ENCODE measurements at regions not wholly inside any gene's neighbourhood (a gene's known extent, or its start where the extent isn't known, plus 50 kb on each side); places are given as distances from the start of the nearest gene placed in this dataset.

DNA sequence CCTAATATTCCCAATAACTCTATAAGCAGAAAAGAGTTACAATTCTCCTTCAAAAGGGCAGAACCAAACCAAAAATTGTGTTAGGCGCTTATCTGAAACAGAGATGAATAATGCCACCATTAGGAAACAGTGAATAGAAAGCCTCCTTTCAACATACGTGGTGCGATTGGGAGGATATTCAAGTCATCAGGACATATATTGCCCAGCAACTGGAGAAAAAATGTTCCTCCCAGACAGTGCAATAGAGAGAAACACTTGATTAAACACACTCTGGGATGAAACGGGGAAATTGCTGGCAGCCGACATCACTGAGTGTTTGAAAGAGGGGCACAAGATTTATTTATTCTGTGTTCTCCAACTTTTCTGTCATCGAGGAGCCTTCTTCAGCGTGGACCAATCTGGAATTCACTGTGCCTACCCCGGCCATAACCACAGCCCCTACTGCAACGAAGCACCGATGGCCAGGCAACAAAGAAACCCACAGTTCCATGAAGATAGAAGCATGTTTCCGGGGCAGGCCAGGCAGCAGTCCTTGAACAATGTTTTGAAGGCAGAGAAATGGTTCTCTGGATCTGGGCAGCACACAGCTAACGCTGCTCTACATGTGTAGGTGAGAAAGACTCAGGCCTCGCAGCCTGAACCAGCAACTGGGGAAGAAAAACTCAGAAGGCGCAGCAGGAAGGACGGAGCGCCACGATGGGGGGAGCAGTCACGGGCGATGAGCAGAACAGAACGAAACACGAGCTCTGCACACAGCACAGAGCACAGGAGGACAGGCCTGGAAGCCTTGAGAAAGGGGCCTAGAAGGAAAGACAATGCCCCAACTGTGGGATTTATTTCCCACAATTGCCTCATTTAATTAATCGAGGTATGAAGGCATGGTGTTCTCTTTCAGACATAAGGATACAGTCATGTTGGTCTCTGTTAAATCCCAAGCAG is 234.2 kb upstream of the FOXQ1 start:
- Mint-ChIP-seq H3K27me3 (ENCODE audit: low read depth) (peaks cover 4% of the 10 kb centered on the region), H3K9me3 (no peaks in the 10 kb centered on the region), H3K4me1 (peaks cover 41% of the 10 kb centered on the region), H3K36me3 (ENCODE audit: low read depth) (no peaks in the 10 kb centered on the region), H3K27ac (peak overlapping the region; percentile 6 to 67 (median 6)), H3K4me3 (no peak overlapping the region)
- TF ChIP-seq, protein P1, sequence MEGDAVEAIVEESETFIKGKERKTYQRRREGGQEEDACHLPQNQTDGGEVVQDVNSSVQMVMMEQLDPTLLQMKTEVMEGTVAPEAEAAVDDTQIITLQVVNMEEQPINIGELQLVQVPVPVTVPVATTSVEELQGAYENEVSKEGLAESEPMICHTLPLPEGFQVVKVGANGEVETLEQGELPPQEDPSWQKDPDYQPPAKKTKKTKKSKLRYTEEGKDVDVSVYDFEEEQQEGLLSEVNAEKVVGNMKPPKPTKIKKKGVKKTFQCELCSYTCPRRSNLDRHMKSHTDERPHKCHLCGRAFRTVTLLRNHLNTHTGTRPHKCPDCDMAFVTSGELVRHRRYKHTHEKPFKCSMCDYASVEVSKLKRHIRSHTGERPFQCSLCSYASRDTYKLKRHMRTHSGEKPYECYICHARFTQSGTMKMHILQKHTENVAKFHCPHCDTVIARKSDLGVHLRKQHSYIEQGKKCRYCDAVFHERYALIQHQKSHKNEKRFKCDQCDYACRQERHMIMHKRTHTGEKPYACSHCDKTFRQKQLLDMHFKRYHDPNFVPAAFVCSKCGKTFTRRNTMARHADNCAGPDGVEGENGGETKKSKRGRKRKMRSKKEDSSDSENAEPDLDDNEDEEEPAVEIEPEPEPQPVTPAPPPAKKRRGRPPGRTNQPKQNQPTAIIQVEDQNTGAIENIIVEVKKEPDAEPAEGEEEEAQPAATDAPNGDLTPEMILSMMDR (IDR thresholded peaks at IDR 0.05; ENCODE audit: unreplicated experiment in 3 of 3): no peak

DNA sequence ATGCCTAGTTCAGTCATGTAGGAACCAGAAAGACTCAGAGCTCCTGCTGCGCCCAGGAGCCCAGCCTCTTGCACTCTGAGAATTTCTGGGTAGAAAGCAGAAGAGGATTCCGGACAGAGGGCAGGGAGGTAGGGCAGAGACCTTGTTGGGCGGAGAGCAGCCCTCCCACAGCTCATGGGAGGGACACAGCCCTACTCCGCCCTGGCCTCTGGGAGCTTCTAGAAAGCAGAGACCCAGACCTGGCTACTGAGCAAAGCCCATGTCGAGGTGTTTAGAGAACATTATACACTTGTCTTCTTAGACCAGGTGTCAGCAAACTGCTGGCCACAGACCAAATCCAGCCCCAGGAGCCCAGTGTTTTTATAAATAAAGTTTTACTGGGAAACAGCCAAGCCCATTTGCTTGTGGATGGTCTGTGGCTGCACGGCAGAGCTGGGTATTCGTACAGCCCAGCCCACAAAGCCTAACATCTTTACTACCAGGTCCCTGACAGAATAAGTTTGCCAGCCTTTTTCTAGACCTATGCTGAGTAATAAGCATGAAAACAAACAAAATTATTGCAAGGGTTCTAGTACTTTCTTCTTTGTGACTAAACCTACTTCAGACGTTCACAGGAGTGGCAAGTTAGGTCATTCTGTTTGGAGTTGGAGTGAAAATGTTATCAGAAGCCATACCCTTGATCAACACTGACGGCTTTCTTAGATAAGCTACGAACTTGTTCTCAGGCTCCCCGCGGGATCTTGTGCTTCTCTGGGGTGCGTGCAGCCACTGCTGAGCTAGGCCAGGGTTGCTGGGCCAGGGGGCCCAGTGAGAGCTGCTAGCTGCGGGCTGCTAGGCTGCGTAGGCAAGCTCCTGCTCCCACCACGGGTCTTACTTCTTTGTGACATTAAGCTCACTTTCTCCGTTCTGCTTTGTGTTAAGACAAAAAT is 235.1 kb upstream of the FOXQ1 start:
- Mint-ChIP-seq H3K9me3 (no peaks in the 10 kb centered on the region), H3K36me3 (ENCODE audit: low read depth) (no peaks in the 10 kb centered on the region), H3K4me3 (no peak overlapping the region), H3K4me1 (peaks cover 32% of the 10 kb centered on the region), H3K27me3 (ENCODE audit: low read depth) (peaks cover 4% of the 10 kb centered on the region), H3K27ac (peak overlapping the region in 2 of 3 experiments; percentile 6 to 67)
- TF ChIP-seq, protein P1 (IDR thresholded peaks at IDR 0.05; ENCODE audit: unreplicated experiment in 3 of 3): no peak

DNA sequence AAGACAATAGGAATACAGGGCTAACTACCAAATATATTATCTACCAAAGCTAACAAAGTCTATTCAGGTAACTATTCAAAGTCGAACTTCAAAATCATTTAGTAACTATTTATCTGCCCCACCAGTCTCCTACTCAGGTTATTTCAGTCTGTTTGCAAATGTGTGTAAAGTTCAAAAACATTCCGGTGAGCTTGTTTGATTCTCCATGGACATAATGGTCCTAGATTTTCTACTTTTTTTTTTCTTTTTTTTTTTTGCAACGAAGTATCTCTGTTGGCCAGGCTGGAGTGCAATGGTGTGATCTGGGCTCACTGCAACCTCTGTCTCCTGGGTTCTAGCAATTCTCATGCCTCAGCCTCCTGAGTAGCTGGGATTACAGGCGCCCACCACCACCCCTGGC is 236.0 kb upstream of the FOXQ1 start:
- peaks cover 23% of the 10 kb centered on the region for H3K4me1 Mint-ChIP-seq
- peak overlapping the region in 1 of 3 experiments; percentile 42 for H3K27ac Mint-ChIP-seq
- peaks cover 4% of the 10 kb centered on the region for H3K27me3 Mint-ChIP-seq (ENCODE audit: low read depth)
- no peaks in the 10 kb centered on the region for H3K9me3 Mint-ChIP-seq
- TF ChIP-seq, protein P1 (IDR thresholded peaks at IDR 0.05; ENCODE audit: unreplicated experiment in 3 of 3): no peak
- no peaks in the 10 kb centered on the region for H3K36me3 Mint-ChIP-seq (ENCODE audit: low read depth)
- H3K4me3 Mint-ChIP-seq: no peak overlapping the region

DNA sequence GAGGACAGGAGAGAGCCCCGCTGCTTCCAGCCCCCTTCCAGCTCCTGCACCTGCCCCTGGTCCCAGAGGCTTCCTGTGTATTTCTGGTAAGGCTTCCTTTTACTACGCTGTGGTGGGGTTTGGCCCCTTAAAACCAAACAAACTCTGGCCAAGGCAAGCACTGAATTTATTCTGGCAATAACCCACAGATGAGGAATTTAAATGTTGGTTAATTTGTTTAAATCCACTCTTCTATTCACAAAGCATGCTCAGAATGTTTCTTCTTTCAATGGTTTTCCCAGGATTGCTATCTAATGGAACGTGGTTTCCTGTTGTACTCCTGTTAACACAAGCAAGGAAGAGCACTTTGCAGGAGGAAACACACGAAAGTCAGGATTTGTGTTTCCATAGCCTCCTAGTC is 236.5 kb upstream of the FOXQ1 start:
- no peak overlapping the region for H3K4me3 Mint-ChIP-seq

DNA sequence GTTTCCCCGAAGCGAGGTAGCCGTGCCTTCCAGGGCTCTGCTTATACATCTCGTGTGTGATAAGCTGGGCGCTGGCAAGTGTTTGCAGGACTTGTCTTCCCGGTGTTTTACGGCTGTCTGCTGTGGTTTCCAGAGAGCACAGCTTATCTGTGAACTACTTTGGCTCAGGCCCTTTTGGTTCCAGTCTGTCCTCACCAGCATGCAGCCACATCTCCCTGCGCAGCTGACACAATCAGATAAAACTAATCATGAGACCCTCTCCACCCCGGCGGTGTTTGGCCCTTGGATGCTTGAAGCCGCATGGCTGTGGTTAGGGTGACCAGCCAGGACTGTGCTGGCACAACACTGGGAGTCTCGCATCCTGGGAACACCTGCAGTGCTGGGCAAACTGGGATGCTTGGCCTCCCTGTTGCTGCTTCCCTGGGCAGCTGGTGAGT is 241.8 kb upstream of the FOXQ1 start:
- TF ChIP-seq, protein P1 (IDR thresholded peaks at IDR 0.05; ENCODE audit: unreplicated experiment in 3 of 3): no peak
- Mint-ChIP-seq H3K4me1 (peaks cover 12% of the 10 kb centered on the region), H3K27me3 (ENCODE audit: low read depth) (peaks cover 4% of the 10 kb centered on the region), H3K9me3 (no peaks in the 10 kb centered on the region), H3K36me3 (ENCODE audit: low read depth) (no peaks in the 10 kb centered on the region), H3K27ac (peak overlapping the region in 1 of 3 experiments; percentile 13), H3K4me3 (no peak overlapping the region)

More for the DNA sequence above, 236.5 kb upstream of the FOXQ1 start:
- H3K27ac Mint-ChIP-seq: peak overlapping the region in 1 of 3 experiments; percentile 42
- TF ChIP-seq, protein P1 (IDR thresholded peaks at IDR 0.05; ENCODE audit: unreplicated experiment in 3 of 3): no peak
- H3K4me1 Mint-ChIP-seq: peaks cover 21% of the 10 kb centered on the region
- peaks cover 4% of the 10 kb centered on the region for H3K27me3 Mint-ChIP-seq (ENCODE audit: low read depth)
- no peaks in the 10 kb centered on the region for H3K9me3 Mint-ChIP-seq
- H3K36me3 Mint-ChIP-seq (ENCODE audit: low read depth): no peaks in the 10 kb centered on the region

Data from nephron (organoid).